Caco-2 (cell line): ENCODE measurements at regions not wholly inside any gene's neighbourhood (a gene's known extent, or its start where the extent isn't known, plus 50 kb on each side); places are given as distances from the start of the nearest gene placed in this dataset.

ENCODE experiments used
- BruUV-seq: library from RNA; stranded (reverse); fragments of 400-500 nt; replicated peaks from 2 replicates; lab custom pipeline; 2021; lab: Mats Ljungman, UMichigan
- CTCF ChIA-PET: fragments of 300-600 bp; sonication (Branson Sonifier 250); formaldehyde crosslinking; loops from one replicate; lab custom pipeline; 2022; ENCODE audit warnings: antibody characterized with exemption; lab: Charles Lee
- POLR2A ChIA-PET: fragments of 300-600 bp; sonication (Branson Sonifier 250); formaldehyde crosslinking; loops from one replicate; lab custom pipeline; 2022; ENCODE audit warnings: antibody characterized with exemption; lab: Charles Lee
- DNase-seq, 2 experiments: peaks; one replicate each; pipeline versions ENCODE4 v3.0.0 to v3.0.0-alpha.2; 2020 to 2022
- H3K27me3 ChIP-seq: replicated peaks from 2 replicates; pipeline ENCODE4 v1.6.0; 2011; ENCODE audit warnings: low read length; ENCODE audit not compliant: control insufficient read depth, insufficient read depth
- H3K36me3 ChIP-seq: 2 replicates; pipeline ENCODE4 v1.5.1; 2011; ENCODE audit warnings: low read length; ENCODE audit not compliant: control insufficient read depth, insufficient read depth
- H3K4me1 ChIP-seq: fragments of 250-450 bp; sonication (Bioruptor Pico); 2 replicates; pipeline ENCODE4 v1.5.1; 2020; ENCODE audit warnings: mild to moderate bottlenecking
- H3K4me3 ChIP-seq: 2 replicates; pipeline ENCODE4 v1.5.1; 2011; ENCODE audit warnings: low read depth, mild to moderate bottlenecking, control low read depth, low read length
- H3K9me3 ChIP-seq: fragments of 250-450 bp; sonication (Bioruptor Pico); 2 replicates; pipeline ENCODE4 v1.5.1; 2020; ENCODE audit warnings: mild to moderate bottlenecking, moderate library complexity
- H3K27ac Mint-ChIP-seq: one replicate; pipeline ENCODE4 v1.8.0; 2022; ENCODE audit warnings: mixed read lengths; ENCODE audit not compliant: unreplicated experiment
- H3K27me3 Mint-ChIP-seq: one replicate; pipeline ENCODE4 v1.8.0; 2022; ENCODE audit warnings: mixed read lengths; ENCODE audit not compliant: insufficient read depth, unreplicated experiment
- H3K36me3 Mint-ChIP-seq: one replicate; pipeline ENCODE4 v1.8.0; 2022; ENCODE audit warnings: mild to moderate bottlenecking, mixed read lengths; ENCODE audit not compliant: insufficient read depth, unreplicated experiment
- H3K4me1 Mint-ChIP-seq: one replicate; pipeline ENCODE4 v1.8.0; 2022; ENCODE audit warnings: low read depth, mixed read lengths; ENCODE audit not compliant: unreplicated experiment
- H3K4me3 Mint-ChIP-seq: one replicate; pipeline ENCODE4 v1.8.0; 2022; ENCODE audit warnings: mild to moderate bottlenecking, moderate library complexity, mixed read lengths; ENCODE audit not compliant: unreplicated experiment
- H3K9me3 Mint-ChIP-seq: one replicate; pipeline ENCODE4 v1.8.0; 2022; ENCODE audit warnings: mixed read lengths; ENCODE audit not compliant: unreplicated experiment
- intact Hi-C: fragments of 100-400 bp; cut with micrococcal nuclease; formaldehyde crosslinking; loops from one replicate; pipeline ENCODE4 v1.10.0; 2022; ENCODE audit not compliant: unreplicated experiment
- TF ChIP-seq, protein P1 (sequence below), 2 experiments: fragments of 200-600 bp in 1 of 2; IDR thresholded peaks; 1 replicate in 1 of 2; 2 replicates in 1 of 2; pipeline versions ENCODE4 v1.5.1 to v1.8.0; 2011 to 2022; ENCODE audit warnings: antibody characterized with exemption in 1 of 2, control low read depth in 1 of 2, inconsistent platforms in 1 of 2, low read depth in 1 of 2, low read length in 1 of 2, mild to moderate bottlenecking in 1 of 2, moderate library complexity in 1 of 2; ENCODE audit not compliant: insufficient read depth in 1 of 2, severe bottlenecking in 1 of 2, unreplicated experiment in 1 of 2

- no peak overlapping the region for H3K4me3 Mint-ChIP-seq
- no peak overlapping the region for H3K27ac Mint-ChIP-seq
- POLR2A ChIA-PET = no interaction called here
These were observed 77.5 kb upstream of the CSF3R start for GRCh38 chr1:36560177-36560576.

GRCh38 chr1:36559061-36559460 is 76.3 kb upstream of the CSF3R start:
- Mint-ChIP-seq H3K36me3 (no peaks in the 10 kb centered on the region), H3K27me3 (peaks cover 25% of the 10 kb centered on the region), H3K4me3 (no peak overlapping the region), H3K4me1 (no peaks in the 10 kb centered on the region), H3K27ac (no peak overlapping the region), H3K9me3 (no peaks in the 10 kb centered on the region)
- no peak for DNase-seq
- no peak overlapping the region for H3K4me3 ChIP-seq
- ChIA-PET CTCF (no interaction called here), POLR2A (interaction anchor here (0.6 kb wide), 1 partner anchor 12 kb away, joined by 3 read pairs; no protein-coding TSS in a partner anchor)
- TF ChIP-seq, protein P1, sequence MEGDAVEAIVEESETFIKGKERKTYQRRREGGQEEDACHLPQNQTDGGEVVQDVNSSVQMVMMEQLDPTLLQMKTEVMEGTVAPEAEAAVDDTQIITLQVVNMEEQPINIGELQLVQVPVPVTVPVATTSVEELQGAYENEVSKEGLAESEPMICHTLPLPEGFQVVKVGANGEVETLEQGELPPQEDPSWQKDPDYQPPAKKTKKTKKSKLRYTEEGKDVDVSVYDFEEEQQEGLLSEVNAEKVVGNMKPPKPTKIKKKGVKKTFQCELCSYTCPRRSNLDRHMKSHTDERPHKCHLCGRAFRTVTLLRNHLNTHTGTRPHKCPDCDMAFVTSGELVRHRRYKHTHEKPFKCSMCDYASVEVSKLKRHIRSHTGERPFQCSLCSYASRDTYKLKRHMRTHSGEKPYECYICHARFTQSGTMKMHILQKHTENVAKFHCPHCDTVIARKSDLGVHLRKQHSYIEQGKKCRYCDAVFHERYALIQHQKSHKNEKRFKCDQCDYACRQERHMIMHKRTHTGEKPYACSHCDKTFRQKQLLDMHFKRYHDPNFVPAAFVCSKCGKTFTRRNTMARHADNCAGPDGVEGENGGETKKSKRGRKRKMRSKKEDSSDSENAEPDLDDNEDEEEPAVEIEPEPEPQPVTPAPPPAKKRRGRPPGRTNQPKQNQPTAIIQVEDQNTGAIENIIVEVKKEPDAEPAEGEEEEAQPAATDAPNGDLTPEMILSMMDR (IDR thresholded peaks at IDR 0.05; ENCODE audit: insufficient read depth in 1 of 2, low read depth in 1 of 2, low read length in 1 of 2, severe bottlenecking in 1 of 2, unreplicated experiment in 1 of 2) = no peak
- no TSS peak for BruUV-seq
- no peaks in the 10 kb centered on the region for H3K36me3 ChIP-seq
- H3K9me3 ChIP-seq = no peaks in the 10 kb centered on the region
- intact Hi-C loops = no loop called here
- no peaks in the 10 kb centered on the region for H3K27me3 ChIP-seq
- H3K4me1 ChIP-seq = no peaks in the 10 kb centered on the region

More at GRCh38 chr1:36560177-36560576, 77.5 kb upstream of the CSF3R start:
- Mint-ChIP-seq H3K36me3 (no peaks in the 10 kb centered on the region), H3K4me1 (no peaks in the 10 kb centered on the region), H3K9me3 (no peaks in the 10 kb centered on the region), H3K27me3 (peaks cover 19% of the 10 kb centered on the region)
- Histone ChIP-seq H3K27me3 (no peaks in the 10 kb centered on the region), H3K36me3 (no peaks in the 10 kb centered on the region), H3K9me3 (no peaks in the 10 kb centered on the region), H3K4me3 (no peak overlapping the region), H3K4me1 (no peaks in the 10 kb centered on the region)
- CTCF ChIA-PET = no interaction called here
- BruUV-seq = no TSS peak
- intact Hi-C loops = no loop called here
- TF ChIP-seq, protein P1 (IDR thresholded peaks at IDR 0.05; ENCODE audit: insufficient read depth in 1 of 2, low read depth in 1 of 2, low read length in 1 of 2, severe bottlenecking in 1 of 2, unreplicated experiment in 1 of 2) = no peak
- no peak for DNase-seq

GRCh38 chr1:36557041-36558000 is 74.6 kb upstream of the CSF3R start:
- ChIA-PET CTCF (interaction anchor here (0.7 kb wide), 1 partner anchor 898 kb away, joined by 3 read pairs; no protein-coding TSS in a partner anchor), POLR2A (no interaction called here)
- Mint-ChIP-seq H3K27me3 (peaks cover 32% of the 10 kb centered on the region), H3K9me3 (no peaks in the 10 kb centered on the region), H3K4me3 (no peak overlapping the region), H3K4me1 (no peaks in the 10 kb centered on the region), H3K36me3 (no peaks in the 10 kb centered on the region), H3K27ac (no peak overlapping the region)
- TF ChIP-seq, protein P1 (IDR thresholded peaks at IDR 0.05; ENCODE audit: insufficient read depth in 1 of 2, low read depth in 1 of 2, low read length in 1 of 2, severe bottlenecking in 1 of 2, unreplicated experiment in 1 of 2) = no peak
- no TSS peak for BruUV-seq
- Histone ChIP-seq H3K27me3 (no peaks in the 10 kb centered on the region), H3K4me1 (no peaks in the 10 kb centered on the region), H3K36me3 (no peaks in the 10 kb centered on the region), H3K4me3 (no peak overlapping the region), H3K9me3 (no peaks in the 10 kb centered on the region)
- intact Hi-C loops = no loop called here
- DNase-seq = no peak
